ENCODE measurements at regions not wholly inside any gene's neighbourhood (a gene's known extent, or its start where the extent isn't known, plus 50 kb on each side); places are given as distances from the start of the nearest gene placed in this dataset.

DNA sequence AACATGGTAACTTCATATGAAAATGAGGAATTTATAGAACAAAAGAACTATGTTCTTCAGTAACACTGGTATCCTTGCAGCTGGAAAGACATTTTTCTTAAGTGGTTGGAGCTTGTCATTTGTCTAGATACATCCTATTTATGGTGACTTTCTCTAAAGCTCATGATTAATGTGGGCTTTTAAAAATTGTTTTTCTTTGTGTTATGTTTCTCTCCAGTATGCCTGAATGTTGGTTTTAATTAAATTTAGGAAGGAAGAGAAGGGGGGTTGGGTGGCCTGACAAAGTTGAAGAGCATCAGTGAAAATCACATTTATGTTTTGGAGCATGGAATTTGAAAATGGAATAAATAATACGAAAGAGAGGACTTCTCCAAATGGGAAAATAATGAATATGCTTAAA lies 457.1 kb upstream of the ETAA1 start:
- WGBS, 10 experiments = 33 to 100% (median 67%) methylated on average over 1 of the region's 1 CpG; no CpG with 5 or more reads in 3 of the 10 experiments
- H3K4me3 ChIP-seq = no peak overlapping the region
- ATAC-seq (replicated peaks in 6 of 8) = no peak
- no peak overlapping the region for H3K27ac ChIP-seq
- H3K4me1 ChIP-seq (replicated peaks in 1 of 2) = peaks cover 0 to 5% of the 10 kb centered on the region in 2 donors
- in situ Hi-C loops (cut with MboI; ENCODE audit: low pct_unique_long_range_greater_than_20kb in 2 of 9, low sequenced_read_pairs in 9 of 9, unreplicated experiment in 9 of 9) = no loop called here

DNA sequence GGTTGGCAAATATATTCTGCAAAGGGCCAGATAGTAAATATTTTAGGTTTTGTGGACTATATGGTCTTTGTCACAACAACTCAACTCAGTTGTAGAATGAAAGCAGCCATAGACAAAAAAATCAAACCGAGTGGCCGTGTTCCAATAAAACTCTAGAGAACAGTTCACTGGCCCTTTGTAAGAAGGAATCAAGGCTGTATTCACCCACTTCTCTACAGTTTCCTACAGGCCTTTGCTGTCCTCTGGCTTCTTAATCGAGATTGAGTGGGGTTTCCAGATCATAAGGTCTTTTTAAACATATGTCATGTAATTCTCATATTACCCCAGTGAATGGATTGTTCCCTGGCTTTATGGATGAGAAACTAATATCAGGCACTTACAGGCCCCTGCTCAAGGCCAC lies 448.9 kb upstream of the ETAA1 start:
- ATAC-seq (replicated peaks in 6 of 8) = no peak
- Histone ChIP-seq H3K27ac (no peak overlapping the region), H3K4me3 (no peak overlapping the region), H3K4me1 (replicated peaks in 1 of 2) (no peaks in the 10 kb centered on the region)
- in situ Hi-C loops (cut with MboI; ENCODE audit: low pct_unique_long_range_greater_than_20kb in 2 of 9, low sequenced_read_pairs in 9 of 9, unreplicated experiment in 9 of 9) = no loop called here
- WGBS, 10 experiments = 31 to 89% (median 69%) methylated on average over 1 to 3 of the region's 3 CpGs; no CpG with 5 or more reads in 6 of the 10 experiments

- 20 to 100% (median 83%) methylated on average over 1 to 3 of the region's 3 CpGs for WGBS, 10 experiments
- in situ Hi-C loops (cut with MboI; ENCODE audit: low pct_unique_long_range_greater_than_20kb in 2 of 9, low sequenced_read_pairs in 9 of 9, unreplicated experiment in 9 of 9) = no loop called here
- Histone ChIP-seq H3K27ac (no peak overlapping the region), H3K4me3 (no peak overlapping the region), H3K4me1 (replicated peaks in 1 of 2) (peaks cover 0 to under 1% of the 10 kb centered on the region in 2 donors)
- ATAC-seq (replicated peaks in 6 of 8) = no peak
These were observed 439.9 kb upstream of the ETAA1 start for GRCh38 chr2:66957198-66957597.

- Histone ChIP-seq H3K4me3 (no peak overlapping the region), H3K4me1 (replicated peaks in 1 of 2) (peaks cover 0 to 6% of the 10 kb centered on the region in 2 donors), H3K27ac (no peak overlapping the region)
- WGBS, 10 experiments = 53 to 100% (median 81%) methylated on average over 2 to 4 of the region's 4 CpGs; no CpG with 5 or more reads in 1 of the 10 experiments
- no peak for ATAC-seq (replicated peaks in 6 of 8)
- in situ Hi-C loops (cut with MboI; ENCODE audit: low pct_unique_long_range_greater_than_20kb in 2 of 9, low sequenced_read_pairs in 9 of 9, unreplicated experiment in 9 of 9) = no loop called here
These were observed 439.5 kb upstream of the ETAA1 start for GRCh38 chr2:66957677-66958076.

DNA sequence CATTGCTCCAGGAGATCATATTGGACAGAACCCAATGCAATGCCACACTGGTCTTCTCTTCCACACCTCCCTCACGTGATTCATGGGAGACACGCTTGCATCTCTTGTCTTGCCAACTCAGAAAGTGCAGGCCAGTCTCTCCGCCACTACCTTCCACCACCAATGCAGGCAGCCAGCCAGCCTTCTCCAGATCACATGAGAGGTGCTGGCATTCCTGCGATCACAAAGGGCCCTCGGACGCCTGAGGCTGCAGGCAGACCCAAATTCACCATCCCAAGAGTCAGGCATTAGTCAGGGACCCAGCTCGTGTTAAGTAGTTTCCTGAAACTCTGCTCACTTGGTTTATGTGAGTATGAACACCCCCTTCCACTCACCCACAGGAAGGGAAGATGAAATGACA lies 437.0 kb upstream of the ETAA1 start:
- H3K27ac ChIP-seq = no peak overlapping the region
- H3K4me3 ChIP-seq = no peak overlapping the region
- 38 to 100% (median 92%) methylated on average over 1 to 5 of the region's 7 CpGs; no CpG with 5 or more reads in 3 of the 10 experiments for WGBS, 10 experiments
- H3K4me1 ChIP-seq (replicated peaks in 1 of 2) = peaks cover 9 to 13% of the 10 kb centered on the region in 2 donors
- no peak for ATAC-seq (replicated peaks in 6 of 8)
- in situ Hi-C loops (cut with MboI; ENCODE audit: low pct_unique_long_range_greater_than_20kb in 2 of 9, low sequenced_read_pairs in 9 of 9, unreplicated experiment in 9 of 9) = no loop called here

DNA sequence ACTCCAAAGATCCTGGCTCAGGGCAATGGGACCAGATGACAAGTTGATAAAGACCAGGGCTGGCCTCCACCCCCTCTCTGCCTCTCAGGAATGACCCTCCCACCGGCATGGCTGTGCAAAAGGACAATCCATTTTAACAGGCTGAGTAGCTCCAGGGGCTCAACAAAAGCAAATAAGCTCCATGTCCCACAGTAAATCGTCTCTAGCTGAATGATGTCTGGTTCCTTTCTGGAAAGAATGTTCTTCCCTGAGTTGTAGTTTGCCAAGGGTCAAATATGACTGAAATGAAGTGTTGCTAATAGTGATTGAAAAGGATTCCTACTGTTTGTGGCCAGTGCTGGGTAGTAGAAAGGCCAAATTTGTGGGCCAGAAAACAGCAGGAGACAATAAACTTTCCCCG lies 434.4 kb upstream of the ETAA1 start:
- H3K27ac ChIP-seq = no peak overlapping the region
- WGBS, 10 experiments = 0 to 50% (median 16%) methylated on average over 1 to 2 of the region's 3 CpGs; no CpG with 5 or more reads in 2 of the 10 experiments
- in situ Hi-C loops (cut with MboI; ENCODE audit: low pct_unique_long_range_greater_than_20kb in 2 of 9, low sequenced_read_pairs in 9 of 9, unreplicated experiment in 9 of 9) = no loop called here
- no peak overlapping the region for H3K4me3 ChIP-seq
- H3K4me1 ChIP-seq (replicated peaks in 1 of 2) = peaks cover 9 to 13% of the 10 kb centered on the region in 2 donors
- ATAC-seq (replicated peaks in 6 of 8) = peak in 2 of 8 experiments; percentile 49 to 62

- no peak for ATAC-seq (replicated peaks in 6 of 8)
- no peak overlapping the region for H3K4me3 ChIP-seq
- 71 to 100% (median 98%) methylated on average over 1 to 3 of the region's 3 CpGs for WGBS, 10 experiments
- H3K27ac ChIP-seq = no peak overlapping the region
- in situ Hi-C loops (cut with MboI; ENCODE audit: low pct_unique_long_range_greater_than_20kb in 2 of 9, low sequenced_read_pairs in 9 of 9, unreplicated experiment in 9 of 9) = no loop called here
- peaks cover 9 to 13% of the 10 kb centered on the region in 2 donors for H3K4me1 ChIP-seq (replicated peaks in 1 of 2)
These were observed 430.5 kb upstream of the ETAA1 start for GRCh38 chr2:66966631-66967030.

DNA sequence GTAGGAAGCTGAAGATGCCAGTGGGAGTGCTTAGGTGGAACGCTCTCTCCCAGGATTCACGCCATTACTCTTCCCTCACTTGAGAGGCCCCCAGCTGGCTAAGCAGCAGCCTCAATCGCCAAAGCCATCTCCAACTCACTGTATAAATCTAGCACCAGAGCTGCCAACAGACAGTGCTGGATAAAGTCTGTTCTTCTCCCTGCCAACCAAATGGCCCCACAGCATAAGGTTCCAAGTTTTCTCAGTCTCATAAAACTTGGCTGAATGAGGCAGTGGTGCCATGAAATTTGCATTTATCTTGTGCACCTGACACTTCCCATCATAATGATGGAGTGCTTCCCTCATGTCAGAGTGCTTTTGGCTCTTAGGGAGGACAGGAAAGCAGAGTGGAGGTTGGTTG lies 428.2 kb upstream of the ETAA1 start:
- WGBS, 10 experiments = 50 to 100% (median 67%) methylated on average over 2 to 3 of the region's 3 CpGs; no CpG with 5 or more reads in 5 of the 10 experiments
- H3K4me1 ChIP-seq (replicated peaks in 1 of 2) = peaks cover 0 to under 1% of the 10 kb centered on the region in 2 donors
- ATAC-seq (replicated peaks in 6 of 8) = no peak
- in situ Hi-C loops (cut with MboI; ENCODE audit: low pct_unique_long_range_greater_than_20kb in 2 of 9, low sequenced_read_pairs in 9 of 9, unreplicated experiment in 9 of 9) = no loop called here
- no peak overlapping the region for H3K27ac ChIP-seq
- no peak overlapping the region for H3K4me3 ChIP-seq

GRCh38 chr2:66981074-66981473 lies 416.1 kb upstream of the ETAA1 start:
- in situ Hi-C loops (cut with MboI; ENCODE audit: low pct_unique_long_range_greater_than_20kb in 2 of 9, low sequenced_read_pairs in 9 of 9, unreplicated experiment in 9 of 9) = no loop called here
- no peaks in the 10 kb centered on the region for H3K4me1 ChIP-seq (replicated peaks in 1 of 2)
- no peak overlapping the region for H3K27ac ChIP-seq
- no peak overlapping the region for H3K4me3 ChIP-seq
- no peak for ATAC-seq (replicated peaks in 6 of 8)
- 78 to 100% (median 86%) methylated on average over 1 to 2 of the region's 2 CpGs; no CpG with 5 or more reads in 2 of the 10 experiments for WGBS, 10 experiments

DNA sequence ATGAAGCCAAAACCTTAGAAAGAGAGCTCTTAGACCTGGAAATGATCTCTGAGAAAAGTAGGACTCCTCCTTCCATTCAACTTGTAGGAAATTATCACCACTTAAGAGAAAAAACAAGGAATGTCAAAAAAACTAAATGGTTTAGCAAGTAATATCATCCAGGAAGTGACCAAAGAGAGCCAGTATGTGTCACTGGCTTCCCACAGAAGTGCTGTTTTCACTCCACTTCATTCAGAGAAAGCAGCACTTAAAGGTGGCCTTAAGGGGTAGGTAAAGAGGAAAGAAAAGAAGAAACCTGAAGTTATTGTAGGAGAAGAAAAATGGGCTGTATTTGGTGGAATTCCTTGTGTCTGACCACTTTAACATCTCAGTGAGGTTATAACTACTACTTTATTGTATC lies 414.4 kb upstream of the ETAA1 start:
- ATAC-seq (replicated peaks in 6 of 8) = no peak
- in situ Hi-C loops (cut with MboI; ENCODE audit: low pct_unique_long_range_greater_than_20kb in 2 of 9, low sequenced_read_pairs in 9 of 9, unreplicated experiment in 9 of 9) = no loop called here
- Histone ChIP-seq H3K27ac (no peak overlapping the region), H3K4me3 (no peak overlapping the region), H3K4me1 (replicated peaks in 1 of 2) (peaks cover 3 to 4% of the 10 kb centered on the region in 2 donors)

DNA sequence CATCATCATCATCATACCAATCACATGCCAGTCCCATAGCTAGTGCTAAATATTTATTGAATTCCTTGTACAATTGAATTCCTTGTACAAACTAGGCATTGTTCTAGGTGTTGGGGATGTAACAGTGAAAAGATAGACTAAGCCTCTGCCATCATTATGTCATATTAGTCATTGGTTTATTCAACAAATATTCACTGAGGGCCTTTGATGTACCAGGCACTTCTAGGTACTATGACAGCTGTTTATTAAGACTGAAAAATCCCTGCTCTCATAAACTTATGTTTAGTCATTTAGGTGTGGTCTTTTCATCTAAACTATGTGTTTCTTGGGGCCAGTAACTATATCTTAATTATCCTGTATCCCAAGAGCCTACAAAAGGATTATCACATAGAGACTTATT lies 412.3 kb upstream of the ETAA1 start:
- Histone ChIP-seq H3K27ac (no peak overlapping the region), H3K4me1 (replicated peaks in 1 of 2) (peaks cover 3 to 6% of the 10 kb centered on the region in 2 donors), H3K4me3 (no peak overlapping the region)
- ATAC-seq (replicated peaks in 6 of 8) = peak in 1 of 8 experiments; percentile 29
- in situ Hi-C loops (cut with MboI; ENCODE audit: low pct_unique_long_range_greater_than_20kb in 2 of 9, low sequenced_read_pairs in 9 of 9, unreplicated experiment in 9 of 9) = no loop called here

- in situ Hi-C loops (cut with MboI; ENCODE audit: low pct_unique_long_range_greater_than_20kb in 2 of 9, low sequenced_read_pairs in 9 of 9, unreplicated experiment in 9 of 9) = no loop called here
- WGBS, 10 experiments = 0 to 89% (median 70%) methylated on average over 1 of the region's 1 CpG; no CpG with 5 or more reads in 3 of the 10 experiments
- Histone ChIP-seq H3K4me1 (replicated peaks in 1 of 2) (peaks cover 6 to 9% of the 10 kb centered on the region in 2 donors), H3K4me3 (no peak overlapping the region), H3K27ac (no peak overlapping the region)
- ATAC-seq (replicated peaks in 6 of 8) = no peak
These were observed 411.2 kb upstream of the ETAA1 start for GRCh38 chr2:66985906-66986305.

GRCh38 chr2:66987733-66988132 lies 409.4 kb upstream of the ETAA1 start:
- H3K27ac ChIP-seq = no peak overlapping the region
- peaks cover 9 to 13% of the 10 kb centered on the region in 2 donors for H3K4me1 ChIP-seq (replicated peaks in 1 of 2)
- no peak overlapping the region for H3K4me3 ChIP-seq
- 31 to 93% (median 73%) methylated on average over 1 to 4 of the region's 4 CpGs for WGBS, 10 experiments
- in situ Hi-C loops (cut with MboI; ENCODE audit: low pct_unique_long_range_greater_than_20kb in 2 of 9, low sequenced_read_pairs in 9 of 9, unreplicated experiment in 9 of 9) = no loop called here
- ATAC-seq (replicated peaks in 6 of 8) = no peak

GRCh38 chr2:66994654-66995053 lies 402.5 kb upstream of the ETAA1 start:
- Histone ChIP-seq H3K4me1 (replicated peaks in 1 of 2) (peaks cover 17 to 30% of the 10 kb centered on the region in 2 donors), H3K4me3 (no peak overlapping the region), H3K27ac (no peak overlapping the region)
- peak in 3 of 8 experiments; percentile 33 to 97 (median 53) for ATAC-seq (replicated peaks in 6 of 8)
- 0 to 88% (median 20%) methylated on average over 1 of the region's 1 CpG; no CpG with 5 or more reads in 1 of the 10 experiments for WGBS, 10 experiments
- in situ Hi-C loops (cut with MboI; ENCODE audit: low pct_unique_long_range_greater_than_20kb in 2 of 9, low sequenced_read_pairs in 9 of 9, unreplicated experiment in 9 of 9) = no loop called here

All from motor neuron (in vitro differentiated cells).